ENCODE measurements at regions not wholly inside any gene's neighbourhood (a gene's known extent, or its start where the extent isn't known, plus 50 kb on each side); places are given as distances from the start of the nearest gene placed in this dataset.

GRCh38 chr2:155747531-155747930, 585.0 kb downstream of the NR4A2 start:
- no peaks in the 10 kb centered on the region for H3K4me1 ChIP-seq (ENCODE audit: control insufficient read depth, low read length)

DNA sequence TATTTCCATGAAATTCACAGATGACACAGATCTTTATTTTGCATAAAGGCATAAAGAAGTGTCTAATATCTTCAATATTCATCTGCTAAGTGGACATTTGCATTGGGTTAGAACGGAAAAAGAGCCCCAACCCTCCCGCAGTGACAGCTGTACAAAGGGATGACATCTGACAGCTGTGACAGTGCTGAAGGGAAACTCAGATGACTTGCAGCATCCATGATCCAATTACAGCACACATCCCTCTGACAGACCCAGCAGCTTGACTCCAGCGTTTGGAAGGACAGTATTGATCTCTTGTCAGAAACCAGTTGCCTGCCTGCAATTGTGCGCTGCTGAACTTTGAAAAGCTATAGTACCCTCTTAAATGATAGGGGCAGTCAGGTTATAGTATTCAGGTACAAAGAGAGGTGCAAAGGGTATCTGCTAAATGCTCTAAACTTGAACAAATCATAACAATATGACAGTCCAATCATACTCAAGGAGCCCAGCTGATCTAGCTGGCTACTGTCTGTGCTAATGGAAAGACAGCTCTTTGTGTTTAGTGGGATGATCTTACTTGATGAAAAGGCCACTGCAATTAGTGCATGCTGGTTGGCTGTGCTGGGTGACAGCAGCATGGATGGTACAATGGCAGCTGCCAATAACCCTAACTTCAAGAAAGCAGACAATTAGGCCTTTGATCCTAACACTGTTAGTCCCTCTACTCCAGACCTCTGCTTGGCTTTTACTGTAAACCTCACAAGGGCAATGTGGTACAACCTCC, 599.2 kb downstream of the NR4A2 start:
- Histone ChIP-seq H3K79me2 (ENCODE audit: control insufficient read depth, low read length) (no peaks in the 10 kb centered on the region), H3K4me3 (ENCODE audit: low read length) (no peak overlapping the region), H3K4me2 (ENCODE audit: low read length) (no peak overlapping the region), H3K36me3 (ENCODE audit: control insufficient read depth, low read length) (no peaks in the 10 kb centered on the region), H3F3A (ENCODE audit: control insufficient read depth, insufficient read depth) (no peaks in the 10 kb centered on the region), H3K27me3 (ENCODE audit: control insufficient read depth, low read length) (no peaks in the 10 kb centered on the region), H3K27ac (ENCODE audit: low read depth, low read length) (no peak overlapping the region), H3K9me2 (replicated peaks; ENCODE audit: control insufficient read depth, low read length) (no peaks in the 10 kb centered on the region), H4K20me1 (ENCODE audit: control insufficient read depth, insufficient read depth, low read depth, low read length) (no peaks in the 10 kb centered on the region), H3K4me1 (ENCODE audit: control insufficient read depth, low read length) (no peaks in the 10 kb centered on the region), H3K9me3 (ENCODE audit: control insufficient read depth, insufficient read depth, low read length) (no peaks in the 10 kb centered on the region)
- TF ChIP-seq CTCF (IDR thresholded peaks at IDR 0.05; ENCODE audit: low read depth, low read length, poor library complexity, severe bottlenecking) (no peak), EZH2phosphoT487 (IDR thresholded peaks at IDR 0.05; ENCODE audit: borderline replicate concordance, low read length) (no peak)

More at GRCh38 chr2:155747531-155747930, 585.0 kb downstream of the NR4A2 start:
- Histone ChIP-seq H4K20me1 (ENCODE audit: control insufficient read depth, insufficient read depth, low read depth, low read length) (no peaks in the 10 kb centered on the region), H3K27ac (ENCODE audit: low read depth, low read length) (no peak overlapping the region), H3K36me3 (ENCODE audit: control insufficient read depth, low read length) (no peaks in the 10 kb centered on the region), H3K4me3 (ENCODE audit: low read length) (no peak overlapping the region), H3K9me3 (ENCODE audit: control insufficient read depth, insufficient read depth, low read length) (no peaks in the 10 kb centered on the region), H3K79me2 (ENCODE audit: control insufficient read depth, low read length) (no peaks in the 10 kb centered on the region), H3F3A (ENCODE audit: control insufficient read depth, insufficient read depth) (no peaks in the 10 kb centered on the region), H3K9me2 (replicated peaks; ENCODE audit: control insufficient read depth, low read length) (no peaks in the 10 kb centered on the region), H3K27me3 (ENCODE audit: control insufficient read depth, low read length) (no peaks in the 10 kb centered on the region), H3K4me2 (ENCODE audit: low read length) (no peak overlapping the region)
- no peak for TF ChIP-seq EZH2phosphoT487 (IDR thresholded peaks at IDR 0.05; ENCODE audit: borderline replicate concordance, low read length)
- TF ChIP-seq CTCF (IDR thresholded peaks at IDR 0.05; ENCODE audit: low read depth, low read length, poor library complexity, severe bottlenecking): no peak

DNA sequence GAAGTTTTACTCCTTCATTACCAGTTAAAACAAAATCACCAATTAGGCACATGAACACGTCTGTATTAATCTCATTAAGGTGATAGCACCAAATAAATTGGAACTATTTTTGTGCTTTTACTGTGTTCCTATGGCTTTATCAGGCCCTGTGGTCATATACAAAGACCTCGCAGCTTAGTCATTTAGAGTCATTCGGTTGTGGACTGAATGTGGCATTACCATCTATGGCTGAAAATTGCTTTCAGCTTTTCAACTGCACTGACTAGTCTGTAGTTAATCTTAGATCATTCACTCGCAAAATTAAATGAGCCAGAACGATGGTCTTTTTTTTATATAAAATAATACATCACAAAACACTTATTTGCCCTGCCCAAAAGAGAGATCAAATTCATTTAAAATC, 601.7 kb downstream of the NR4A2 start:
- Histone ChIP-seq H3K9me2 (replicated peaks; ENCODE audit: control insufficient read depth, low read length) (no peaks in the 10 kb centered on the region), H3K4me1 (ENCODE audit: control insufficient read depth, low read length) (no peaks in the 10 kb centered on the region), H3K36me3 (ENCODE audit: control insufficient read depth, low read length) (no peaks in the 10 kb centered on the region), H3K79me2 (ENCODE audit: control insufficient read depth, low read length) (no peaks in the 10 kb centered on the region), H4K20me1 (ENCODE audit: control insufficient read depth, insufficient read depth, low read depth, low read length) (no peaks in the 10 kb centered on the region), H3F3A (ENCODE audit: control insufficient read depth, insufficient read depth) (no peaks in the 10 kb centered on the region), H3K4me2 (ENCODE audit: low read length) (no peak overlapping the region), H3K4me3 (ENCODE audit: low read length) (no peak overlapping the region), H3K9me3 (ENCODE audit: control insufficient read depth, insufficient read depth, low read length) (no peaks in the 10 kb centered on the region), H3K27ac (ENCODE audit: low read depth, low read length) (no peak overlapping the region), H3K27me3 (ENCODE audit: control insufficient read depth, low read length) (no peaks in the 10 kb centered on the region)
- TF ChIP-seq CTCF (IDR thresholded peaks at IDR 0.05; ENCODE audit: low read depth, low read length, poor library complexity, severe bottlenecking) (no peak), EZH2phosphoT487 (IDR thresholded peaks at IDR 0.05; ENCODE audit: borderline replicate concordance, low read length) (no peak)

Data from DOHH2 (cell line).